ENCODE measurements at regions not wholly inside any gene's neighbourhood (a gene's known extent, or its start where the extent isn't known, plus 50 kb on each side); places are given as distances from the start of the nearest gene placed in this dataset.

DNA sequence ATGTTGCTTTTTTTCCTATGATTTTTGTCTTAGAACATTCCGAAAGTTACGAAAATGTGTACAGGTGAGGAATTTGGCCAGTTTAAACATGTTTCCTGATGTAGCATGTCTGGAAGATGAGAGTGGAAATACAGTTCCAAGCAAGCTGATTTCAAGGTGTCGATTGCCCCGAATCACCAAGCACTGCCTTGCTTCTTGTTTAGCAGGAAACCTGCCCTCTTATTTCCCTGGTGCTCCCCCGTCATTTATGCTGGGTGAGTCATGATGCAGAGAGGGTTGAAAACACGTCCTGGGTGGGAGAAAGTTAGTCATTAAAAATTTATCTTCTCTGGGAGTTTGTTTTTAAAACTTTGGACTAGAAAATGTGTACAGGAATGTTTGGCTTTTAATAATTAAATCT lies 608.6 kb upstream of the EEF2KMT start:
- TF ChIP-seq TAF1 (IDR thresholded peaks at IDR 0.05; ENCODE audit: borderline replicate concordance, insufficient read depth, low read length) (no peak), POLR2AphosphoS5 (IDR thresholded peaks at IDR 0.05; ENCODE audit: low read depth, low read length) (no peak)
